ENCODE measurements at regions not wholly inside any gene's neighbourhood (a gene's known extent, or its start where the extent isn't known, plus 50 kb on each side); places are given as distances from the start of the nearest gene placed in this dataset.

- no peak overlapping the region for H3K4me2 ChIP-seq (ENCODE audit: low read depth, low read length)
- H2BK20ac ChIP-seq (ENCODE audit: low read depth, low read length), result no peak overlapping the region
- no peak overlapping the region for H3K18ac ChIP-seq (ENCODE audit: low read depth, low read length)
- H3K4ac ChIP-seq (ENCODE audit: low read depth, low read length), result no peak overlapping the region
- no peak overlapping the region for H4K5ac ChIP-seq (ENCODE audit: low read depth, low read length)
- ATAC-seq (ENCODE audit: low read depth) (no peak), DNase-seq (no peak)
- H4K8ac ChIP-seq (ENCODE audit: low read depth in 2 of 2, low read length in 2 of 2), result no peak overlapping the region
- no peak overlapping the region for H2AK5ac ChIP-seq (ENCODE audit: low read depth, low read length)
- no peaks in the 10 kb centered on the region for H3K79me1 ChIP-seq (ENCODE audit: low read depth in 1 of 2, low read length in 2 of 2)
- H3K23ac ChIP-seq (ENCODE audit: low read depth, low read length), result no peak overlapping the region
- no peak overlapping the region for H2AFZ ChIP-seq (replicated peaks; ENCODE audit: low read length, poor library complexity)
- H2BK15ac ChIP-seq (ENCODE audit: low read depth, low read length), result no peak overlapping the region
- dilution Hi-C loops (cut with HindIII; ENCODE audit: low sequenced_read_pairs, unreplicated experiment) (no loop called here), intact Hi-C loops (cut with micrococcal nuclease) (no loop called here), in situ Hi-C loops (cut with MboI; ENCODE audit: low sequenced_read_pairs) (no loop called here)
- no peaks in the 10 kb centered on the region for H3K4me1 ChIP-seq (ENCODE audit: control insufficient read depth, insufficient read depth, low read length)
- ChIA-PET CTCF (no interaction called here), POLR2A (ENCODE audit: unreplicated experiment) (no interaction called here)
- peaks cover 9% of the 10 kb centered on the region for H3K9me3 ChIP-seq (ENCODE audit: control insufficient read depth, insufficient read depth, low read length)
- no TSS peak for BruUV-seq (replicated peaks)
- no peak overlapping the region for H3K14ac ChIP-seq (replicated peaks; ENCODE audit: low read depth, low read length)
- no peak overlapping the region for H3K56ac ChIP-seq (ENCODE audit: extremely low read depth, insufficient read depth, low read length)
- H3K9me1 ChIP-seq (ENCODE audit: insufficient read depth, low read length), result no peaks in the 10 kb centered on the region
- TF ChIP-seq CHD1 (IDR thresholded peaks at IDR 0.05; ENCODE audit: low read depth, low read length) (no peak), BHLHE40 (IDR thresholded peaks at IDR 0.05; ENCODE audit: low read depth, low read length) (no peak), CTCF (conservative IDR thresholded peaks at IDR 0.05; ENCODE audit: low read depth, low read length) (no peak), ELK1 (IDR thresholded peaks at IDR 0.05; ENCODE audit: borderline replicate concordance, low read depth, low read length) (no peak), MAZ (IDR thresholded peaks at IDR 0.05; ENCODE audit: borderline replicate concordance, low read depth, low read length) (no peak), FOS (IDR thresholded peaks at IDR 0.05; ENCODE audit: low read depth, low read length) (no peak), MXI1 (IDR thresholded peaks at IDR 0.05; ENCODE audit: borderline replicate concordance, low read depth, low read length) (no peak), RCOR1 (IDR thresholded peaks at IDR 0.05; ENCODE audit: insufficient replicate concordance, low read length) (no peak), NFE2L2 (IDR thresholded peaks at IDR 0.05; ENCODE audit: low read depth, low read length) (no peak), SMC3 (IDR thresholded peaks at IDR 0.05; ENCODE audit: low read depth, low read length) (no peak), MAFK (IDR thresholded peaks at IDR 0.05; ENCODE audit: low read depth, low read length) (no peak), POLR2A (IDR thresholded peaks at IDR 0.05; ENCODE audit: low read depth, low read length) (no peak), CEBPB (IDR thresholded peaks at IDR 0.05; ENCODE audit: low read depth, low read length) (no peak), RAD21 (IDR thresholded peaks at IDR 0.05; ENCODE audit: low read length) (no peak), RFX5 (IDR thresholded peaks at IDR 0.05; ENCODE audit: low read depth, low read length) (no peak)
- TF ChIP-seq, protein P1, sequence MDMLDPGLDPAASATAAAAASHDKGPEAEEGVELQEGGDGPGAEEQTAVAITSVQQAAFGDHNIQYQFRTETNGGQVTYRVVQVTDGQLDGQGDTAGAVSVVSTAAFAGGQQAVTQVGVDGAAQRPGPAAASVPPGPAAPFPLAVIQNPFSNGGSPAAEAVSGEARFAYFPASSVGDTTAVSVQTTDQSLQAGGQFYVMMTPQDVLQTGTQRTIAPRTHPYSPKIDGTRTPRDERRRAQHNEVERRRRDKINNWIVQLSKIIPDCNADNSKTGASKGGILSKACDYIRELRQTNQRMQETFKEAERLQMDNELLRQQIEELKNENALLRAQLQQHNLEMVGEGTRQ (IDR thresholded peaks at IDR 0.05; ENCODE audit: low read depth, low read length), result no peak
- H4K91ac ChIP-seq (ENCODE audit: insufficient read depth, low read depth, low read length), result no peak overlapping the region
- no peak overlapping the region for H2BK5ac ChIP-seq (ENCODE audit: low read depth, low read length, poor library complexity, severe bottlenecking)
- no peak overlapping the region for H3K4me3 ChIP-seq (ENCODE audit: insufficient read depth, low read depth, low read length)
- H3K9ac ChIP-seq (ENCODE audit: low read depth, low read length), result no peak overlapping the region
- 73% methylated on average over 3 of the region's 17 CpGs; no CpG with 5 or more reads in 1 of the 2 experiments for WGBS, 2 experiments (ENCODE audit: extremely low coverage in 2 of 2, insufficient read length in 1 of 2)
- no peaks in the 10 kb centered on the region for H3K36me3 ChIP-seq (ENCODE audit: control insufficient read depth, insufficient read depth, low read length)
- no peak overlapping the region for H2AK9ac ChIP-seq (replicated peaks; ENCODE audit: low read depth, low read length, poor library complexity)
- H3K27ac ChIP-seq (ENCODE audit: insufficient read depth, low read length), result no peak overlapping the region
- no peaks in the 10 kb centered on the region for H3K27me3 ChIP-seq (ENCODE audit: control insufficient read depth, insufficient read depth, low read length)
- H2BK120ac ChIP-seq (ENCODE audit: low read depth, low read length), result no peak overlapping the region
- H4K20me1 ChIP-seq (ENCODE audit: insufficient read depth, low read length), result no peaks in the 10 kb centered on the region
These were observed 312.7 kb upstream of the ERCC4 start for GRCh38 chr16:13607289-13607688.

Measured in IMR-90 (cell line).